ENCODE measurements at regions not wholly inside any gene's neighbourhood (a gene's known extent, or its start where the extent isn't known, plus 50 kb on each side); places are given as distances from the start of the nearest gene placed in this dataset.

DNA sequence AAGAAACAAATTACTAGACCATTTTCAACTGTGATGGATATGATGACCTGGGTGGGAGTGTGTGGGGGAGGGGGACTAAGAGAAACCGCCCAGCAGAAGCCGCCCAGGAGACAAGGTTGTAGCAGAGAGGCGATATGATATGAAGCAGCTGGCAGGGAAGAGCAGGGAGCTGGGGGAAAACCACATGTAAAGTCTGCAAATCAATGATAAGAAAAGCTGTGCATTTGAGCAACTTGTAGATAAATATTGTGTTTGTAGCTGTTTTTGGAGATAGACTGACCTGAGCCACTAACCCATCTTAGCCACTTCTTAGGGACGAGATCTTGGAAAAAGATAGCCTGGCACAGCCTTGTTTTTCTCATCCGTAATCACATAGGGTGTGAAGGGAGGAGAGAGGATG, 252.6 kb downstream of the SEC23IP start:
- DNase-seq (ENCODE audit: low spot score) = no peak
- CTCF ChIA-PET = no interaction called here
- POLR2A ChIA-PET (ENCODE audit: low non-redundant PET) = no interaction called here

DNA sequence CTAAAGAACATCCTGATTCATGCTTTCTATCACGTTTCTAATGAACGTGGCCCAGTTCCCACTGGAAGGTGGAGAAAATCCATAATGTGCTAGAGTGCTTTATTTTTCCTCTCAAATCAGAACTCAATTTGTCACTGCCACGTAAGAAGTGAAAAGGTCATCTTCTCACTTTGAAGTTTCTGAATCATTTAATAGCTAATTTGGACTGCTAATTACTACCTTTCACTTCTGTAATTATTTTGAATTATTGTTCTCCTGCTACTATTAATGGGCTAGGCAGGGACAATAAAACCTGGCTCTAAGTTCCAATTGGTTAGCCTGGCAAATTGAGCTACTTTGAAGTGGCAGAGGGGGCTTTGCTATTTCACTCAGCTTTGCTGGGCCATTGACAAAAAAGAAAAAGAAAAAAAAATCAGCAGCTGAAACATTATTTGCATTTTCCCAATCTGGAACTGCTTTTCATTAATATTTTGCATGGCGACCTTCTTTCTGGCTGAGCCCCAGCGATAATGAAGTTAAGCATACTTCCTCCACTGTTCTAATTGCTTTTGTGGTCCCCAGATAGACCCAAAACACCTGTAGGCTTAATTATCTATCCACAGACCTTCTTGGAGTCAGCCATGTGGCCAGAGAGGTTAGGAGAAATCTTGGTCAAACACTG, 264.2 kb downstream of the SEC23IP start:
- peaks cover 16% of the 10 kb centered on the region for H3K27me3 ChIP-seq (replicated peaks; ENCODE audit: insufficient read depth, low read depth, low read length, poor library complexity)
- intact Hi-C loops (cut with micrococcal nuclease; ENCODE audit: unreplicated experiment) = no loop called here
- H3K4me3 ChIP-seq (ENCODE audit: low read depth, low read length, poor library complexity, severe bottlenecking) = no peak overlapping the region
- no peak overlapping the region for H3K27ac ChIP-seq (ENCODE audit: low read depth, low read length, poor library complexity, severe bottlenecking)
- H3K4me1 ChIP-seq (ENCODE audit: insufficient read depth, low read length, poor library complexity, severe bottlenecking) = no peaks in the 10 kb centered on the region
- CTCF ChIA-PET = no interaction called here
- POLR2A ChIA-PET (ENCODE audit: low non-redundant PET) = no interaction called here
- H3K36me3 ChIP-seq (ENCODE audit: insufficient read depth, low read length, poor library complexity, severe bottlenecking) = no peaks in the 10 kb centered on the region
- TF ChIP-seq, protein P1, sequence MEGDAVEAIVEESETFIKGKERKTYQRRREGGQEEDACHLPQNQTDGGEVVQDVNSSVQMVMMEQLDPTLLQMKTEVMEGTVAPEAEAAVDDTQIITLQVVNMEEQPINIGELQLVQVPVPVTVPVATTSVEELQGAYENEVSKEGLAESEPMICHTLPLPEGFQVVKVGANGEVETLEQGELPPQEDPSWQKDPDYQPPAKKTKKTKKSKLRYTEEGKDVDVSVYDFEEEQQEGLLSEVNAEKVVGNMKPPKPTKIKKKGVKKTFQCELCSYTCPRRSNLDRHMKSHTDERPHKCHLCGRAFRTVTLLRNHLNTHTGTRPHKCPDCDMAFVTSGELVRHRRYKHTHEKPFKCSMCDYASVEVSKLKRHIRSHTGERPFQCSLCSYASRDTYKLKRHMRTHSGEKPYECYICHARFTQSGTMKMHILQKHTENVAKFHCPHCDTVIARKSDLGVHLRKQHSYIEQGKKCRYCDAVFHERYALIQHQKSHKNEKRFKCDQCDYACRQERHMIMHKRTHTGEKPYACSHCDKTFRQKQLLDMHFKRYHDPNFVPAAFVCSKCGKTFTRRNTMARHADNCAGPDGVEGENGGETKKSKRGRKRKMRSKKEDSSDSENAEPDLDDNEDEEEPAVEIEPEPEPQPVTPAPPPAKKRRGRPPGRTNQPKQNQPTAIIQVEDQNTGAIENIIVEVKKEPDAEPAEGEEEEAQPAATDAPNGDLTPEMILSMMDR (conservative IDR thresholded peaks at IDR 0.05; ENCODE audit: low read depth, low read length) = no peak
- TF ChIP-seq EZH2 (IDR thresholded peaks at IDR 0.05; ENCODE audit: borderline replicate concordance, low read depth, low read length, poor library complexity, severe bottlenecking) = no peak
- no peaks in the 10 kb centered on the region for H3K9me3 ChIP-seq (ENCODE audit: low read depth, low read length, poor library complexity, severe bottlenecking)
- BruUV-seq (replicated peaks) = no TSS peak
- no peak for DNase-seq (ENCODE audit: low spot score)

More for the DNA sequence above, 252.6 kb downstream of the SEC23IP start:
- no peaks in the 10 kb centered on the region for H3K36me3 ChIP-seq (ENCODE audit: insufficient read depth, low read length, poor library complexity, severe bottlenecking)
- H3K4me3 ChIP-seq (ENCODE audit: low read depth, low read length, poor library complexity, severe bottlenecking) = no peak overlapping the region
- intact Hi-C loops (cut with micrococcal nuclease; ENCODE audit: unreplicated experiment) = no loop called here
- no peaks in the 10 kb centered on the region for H3K4me1 ChIP-seq (ENCODE audit: insufficient read depth, low read length, poor library complexity, severe bottlenecking)
- H3K9me3 ChIP-seq (ENCODE audit: low read depth, low read length, poor library complexity, severe bottlenecking) = no peaks in the 10 kb centered on the region
- peaks cover 63% of the 10 kb centered on the region for H3K27me3 ChIP-seq (replicated peaks; ENCODE audit: insufficient read depth, low read depth, low read length, poor library complexity)
- H3K27ac ChIP-seq (ENCODE audit: low read depth, low read length, poor library complexity, severe bottlenecking) = no peak overlapping the region
- BruUV-seq (replicated peaks) = no TSS peak
- TF ChIP-seq EZH2 (IDR thresholded peaks at IDR 0.05; ENCODE audit: borderline replicate concordance, low read depth, low read length, poor library complexity, severe bottlenecking) = no peak
- TF ChIP-seq, protein P1 (conservative IDR thresholded peaks at IDR 0.05; ENCODE audit: low read depth, low read length) = no peak

DNA sequence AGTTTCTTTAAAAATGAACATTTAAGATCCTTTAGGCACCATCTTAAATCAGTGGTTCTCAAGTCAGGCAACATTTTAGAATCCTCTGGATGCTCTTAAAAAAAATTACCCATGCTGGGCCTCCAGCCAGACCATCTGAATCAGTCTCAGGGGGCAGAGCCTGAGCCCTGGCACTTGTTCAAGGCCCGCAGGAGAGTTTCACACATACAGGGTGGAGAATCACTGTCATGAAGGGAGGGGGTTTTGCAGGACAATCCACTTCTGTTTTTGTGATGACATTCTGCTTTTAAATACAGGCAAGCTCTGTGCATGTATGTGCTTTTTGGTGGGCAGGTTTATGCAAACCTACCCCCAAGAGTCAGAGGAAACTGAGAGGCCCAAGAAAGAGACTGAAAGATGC, 268.6 kb downstream of the SEC23IP start:
- no peak overlapping the region for H3K27ac ChIP-seq (ENCODE audit: low read depth, low read length, poor library complexity, severe bottlenecking)
- DNase-seq (ENCODE audit: low spot score) = no peak
- TF ChIP-seq, protein P1 (conservative IDR thresholded peaks at IDR 0.05; ENCODE audit: low read depth, low read length) = no peak
- TF ChIP-seq EZH2 (IDR thresholded peaks at IDR 0.05; ENCODE audit: borderline replicate concordance, low read depth, low read length, poor library complexity, severe bottlenecking) = no peak
- peaks cover 33% of the 10 kb centered on the region for H3K27me3 ChIP-seq (replicated peaks; ENCODE audit: insufficient read depth, low read depth, low read length, poor library complexity)
- no peaks in the 10 kb centered on the region for H3K4me1 ChIP-seq (ENCODE audit: insufficient read depth, low read length, poor library complexity, severe bottlenecking)
- CTCF ChIA-PET = no interaction called here
- no TSS peak for BruUV-seq (replicated peaks)
- H3K9me3 ChIP-seq (ENCODE audit: low read depth, low read length, poor library complexity, severe bottlenecking) = no peaks in the 10 kb centered on the region
- POLR2A ChIA-PET (ENCODE audit: low non-redundant PET) = no interaction called here
- no peaks in the 10 kb centered on the region for H3K36me3 ChIP-seq (ENCODE audit: insufficient read depth, low read length, poor library complexity, severe bottlenecking)
- no peak overlapping the region for H3K4me3 ChIP-seq (ENCODE audit: low read depth, low read length, poor library complexity, severe bottlenecking)
- intact Hi-C loops (cut with micrococcal nuclease; ENCODE audit: unreplicated experiment) = no loop called here
